ENCODE measurements at regions not wholly inside any gene's neighbourhood (a gene's known extent, or its start where the extent isn't known, plus 50 kb on each side); places are given as distances from the start of the nearest gene placed in this dataset.

DNA sequence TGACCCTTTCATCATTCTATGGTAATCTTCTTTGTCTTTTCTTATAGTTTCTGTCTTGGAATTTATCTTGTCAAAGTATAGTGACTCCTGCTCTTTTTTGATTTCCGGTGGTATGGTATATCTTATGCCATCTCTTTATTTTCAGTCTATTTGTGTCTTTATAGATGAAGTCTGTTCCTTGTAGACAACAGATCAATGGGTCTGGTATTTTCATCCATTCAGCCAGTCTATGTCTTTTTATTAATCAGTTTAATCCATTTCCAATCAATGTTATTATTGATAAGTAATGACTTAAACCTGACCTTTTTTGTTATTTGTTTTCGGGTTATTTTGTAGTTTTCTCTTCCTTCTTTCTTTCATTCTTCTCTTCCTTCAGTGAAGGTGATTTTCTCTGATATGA is 495.9 kb upstream of the PCDH9 start:
- H3K36me3 ChIP-seq, result no peaks in the 10 kb centered on the region
- WGBS, 2 donors, result 88 to 98% methylated on average over 2 of the region's 2 CpGs
- H3K9me3 ChIP-seq, result no peaks in the 10 kb centered on the region
- intact Hi-C loops (cut with DNase I), result no loop called here
- no peak for DNase-seq
- no peaks in the 10 kb centered on the region for H3K4me1 ChIP-seq
- no peak overlapping the region for H3K4me3 ChIP-seq (replicated peaks in 1 of 3)
- TF ChIP-seq, protein P1, sequence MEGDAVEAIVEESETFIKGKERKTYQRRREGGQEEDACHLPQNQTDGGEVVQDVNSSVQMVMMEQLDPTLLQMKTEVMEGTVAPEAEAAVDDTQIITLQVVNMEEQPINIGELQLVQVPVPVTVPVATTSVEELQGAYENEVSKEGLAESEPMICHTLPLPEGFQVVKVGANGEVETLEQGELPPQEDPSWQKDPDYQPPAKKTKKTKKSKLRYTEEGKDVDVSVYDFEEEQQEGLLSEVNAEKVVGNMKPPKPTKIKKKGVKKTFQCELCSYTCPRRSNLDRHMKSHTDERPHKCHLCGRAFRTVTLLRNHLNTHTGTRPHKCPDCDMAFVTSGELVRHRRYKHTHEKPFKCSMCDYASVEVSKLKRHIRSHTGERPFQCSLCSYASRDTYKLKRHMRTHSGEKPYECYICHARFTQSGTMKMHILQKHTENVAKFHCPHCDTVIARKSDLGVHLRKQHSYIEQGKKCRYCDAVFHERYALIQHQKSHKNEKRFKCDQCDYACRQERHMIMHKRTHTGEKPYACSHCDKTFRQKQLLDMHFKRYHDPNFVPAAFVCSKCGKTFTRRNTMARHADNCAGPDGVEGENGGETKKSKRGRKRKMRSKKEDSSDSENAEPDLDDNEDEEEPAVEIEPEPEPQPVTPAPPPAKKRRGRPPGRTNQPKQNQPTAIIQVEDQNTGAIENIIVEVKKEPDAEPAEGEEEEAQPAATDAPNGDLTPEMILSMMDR (IDR thresholded peaks at IDR 0.05), result no peak
- TF ChIP-seq POLR2A (IDR thresholded peaks at IDR 0.05), result no peak
- H3K27me3 ChIP-seq, result no peaks in the 10 kb centered on the region
- no peak overlapping the region for H3K27ac ChIP-seq

DNA sequence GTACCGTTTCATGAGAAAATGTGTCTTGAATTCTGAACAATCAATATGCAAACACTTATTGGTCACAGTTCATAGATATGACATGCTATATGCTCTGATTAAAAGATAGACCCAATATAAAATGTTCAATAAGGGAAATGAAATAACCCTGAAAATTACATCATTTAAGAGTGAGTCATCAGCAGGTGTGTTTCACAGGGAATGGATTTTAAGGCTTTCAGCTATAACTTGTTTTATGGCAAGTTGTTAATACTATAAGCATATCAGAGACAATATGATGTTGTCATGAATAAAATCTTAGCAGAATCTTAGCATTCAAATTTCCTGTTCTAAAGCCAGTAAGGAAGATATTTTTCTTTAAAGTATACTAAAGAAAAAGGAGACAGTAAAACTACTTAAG is 483.4 kb upstream of the PCDH9 start:
- intact Hi-C loops (cut with DNase I), result no loop called here
- H3K9me3 ChIP-seq, result no peaks in the 10 kb centered on the region
- TF ChIP-seq, protein P1 (IDR thresholded peaks at IDR 0.05), result no peak
- no peak for TF ChIP-seq POLR2A (IDR thresholded peaks at IDR 0.05)
- no peaks in the 10 kb centered on the region for H3K27me3 ChIP-seq
- H3K4me1 ChIP-seq, result no peaks in the 10 kb centered on the region
- H3K36me3 ChIP-seq, result no peaks in the 10 kb centered on the region
- H3K27ac ChIP-seq, result no peak overlapping the region
- no peak for DNase-seq
- WGBS, 2 donors, result 81 to 88% methylated on average over 1 of the region's 1 CpG
- no peak overlapping the region for H3K4me3 ChIP-seq (replicated peaks in 1 of 3)

DNA sequence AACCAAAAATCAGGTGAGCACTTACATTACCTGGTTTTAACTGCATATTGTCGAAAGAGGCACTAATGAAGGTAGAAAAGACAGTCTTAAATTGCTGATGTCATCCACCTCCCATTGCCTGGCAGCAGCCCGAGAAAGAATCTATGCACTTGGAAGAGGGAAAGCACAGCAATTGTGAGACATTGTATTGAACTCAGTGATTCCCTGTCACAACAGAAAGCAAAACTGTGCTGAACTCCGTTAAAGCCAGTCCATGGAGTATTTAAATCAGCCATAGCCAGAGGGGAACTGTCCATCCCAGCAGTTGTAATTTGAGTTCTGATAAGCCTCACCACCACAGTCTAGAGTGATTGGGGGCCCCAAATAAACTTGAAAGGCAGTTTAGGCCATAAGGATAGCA is 466.6 kb upstream of the PCDH9 start:
- H3K4me1 ChIP-seq, result no peaks in the 10 kb centered on the region
- no peaks in the 10 kb centered on the region for H3K36me3 ChIP-seq
- H3K9me3 ChIP-seq, result no peaks in the 10 kb centered on the region
- TF ChIP-seq, protein P1 (IDR thresholded peaks at IDR 0.05), result no peak
- TF ChIP-seq POLR2A (IDR thresholded peaks at IDR 0.05), result no peak
- no peak for DNase-seq
- H3K27ac ChIP-seq, result no peak overlapping the region
- H3K4me3 ChIP-seq (replicated peaks in 1 of 3), result no peak overlapping the region
- 65 to 73% methylated on average over 3 of the region's 3 CpGs for WGBS, 2 donors
- intact Hi-C loops (cut with DNase I), result no loop called here
- no peaks in the 10 kb centered on the region for H3K27me3 ChIP-seq

DNA sequence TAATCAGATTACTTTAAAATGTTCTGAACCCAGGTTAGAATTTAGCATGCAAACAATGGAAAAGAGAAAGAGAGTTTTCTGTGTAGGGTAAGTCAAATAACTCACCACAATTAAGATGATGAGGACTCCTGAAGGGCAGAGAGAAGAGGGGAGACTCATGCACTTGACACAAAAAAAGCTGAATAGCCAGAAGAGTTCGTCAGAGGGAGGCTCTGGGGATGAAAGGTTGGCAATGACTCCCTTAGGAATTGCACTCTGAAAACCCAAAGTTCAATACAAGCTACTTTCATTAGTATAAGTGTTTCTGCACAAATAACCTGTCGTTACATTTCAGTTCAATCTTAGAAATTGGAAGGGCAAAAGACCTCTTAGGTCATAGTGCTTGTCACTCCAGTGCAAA is 434.4 kb upstream of the PCDH9 start:
- no peaks in the 10 kb centered on the region for H3K4me1 ChIP-seq
- no peak for DNase-seq
- intact Hi-C loops (cut with DNase I), result no loop called here
- no peak overlapping the region for H3K27ac ChIP-seq
- H3K9me3 ChIP-seq, result no peaks in the 10 kb centered on the region
- no peak for TF ChIP-seq POLR2A (IDR thresholded peaks at IDR 0.05)
- TF ChIP-seq, protein P1 (IDR thresholded peaks at IDR 0.05), result no peak
- no peaks in the 10 kb centered on the region for H3K36me3 ChIP-seq
- H3K27me3 ChIP-seq, result no peaks in the 10 kb centered on the region
- WGBS, 2 donors, result 16 to 23% methylated on average over 2 of the region's 2 CpGs
- H3K4me3 ChIP-seq (replicated peaks in 1 of 3), result no peak overlapping the region

DNA sequence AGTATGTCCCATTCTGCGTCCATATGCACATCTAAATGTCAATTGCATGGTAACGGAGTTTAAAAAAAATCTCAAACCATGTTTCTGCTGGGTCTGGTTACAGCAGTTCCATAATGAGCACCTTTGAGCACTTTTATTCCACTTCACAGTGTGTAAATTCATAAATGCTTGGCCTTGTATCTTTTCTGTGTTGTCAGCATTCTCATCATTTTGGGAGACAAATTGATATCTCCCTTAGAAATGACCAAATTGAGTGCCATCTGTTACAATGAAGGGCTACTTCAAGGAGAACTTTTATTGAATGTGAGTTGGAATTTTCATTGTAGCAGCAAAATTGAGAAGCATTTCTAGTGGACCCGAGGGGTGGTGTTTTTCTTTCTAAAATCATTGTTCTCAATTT is 432.9 kb upstream of the PCDH9 start:
- H3K4me3 ChIP-seq (replicated peaks in 1 of 3), result no peak overlapping the region
- no peaks in the 10 kb centered on the region for H3K4me1 ChIP-seq
- WGBS, 2 donors, result 80 to 86% methylated on average over 3 of the region's 3 CpGs
- no peaks in the 10 kb centered on the region for H3K9me3 ChIP-seq
- TF ChIP-seq POLR2A (IDR thresholded peaks at IDR 0.05), result no peak
- TF ChIP-seq, protein P1 (IDR thresholded peaks at IDR 0.05), result no peak
- intact Hi-C loops (cut with DNase I), result no loop called here
- H3K27me3 ChIP-seq, result no peaks in the 10 kb centered on the region
- no peaks in the 10 kb centered on the region for H3K36me3 ChIP-seq
- DNase-seq, result no peak
- no peak overlapping the region for H3K27ac ChIP-seq
